GM18951 (cell line): ENCODE measurements at regions not wholly inside any gene's neighbourhood (a gene's known extent, or its start where the extent isn't known, plus 50 kb on each side); places are given as distances from the start of the nearest gene placed in this dataset.

Experiments used
- POLR2A ChIP-seq: IDR thresholded peaks from 4 replicates; pipeline ENCODE4 v1.6.1; 2011; ENCODE audit warnings: mild to moderate bottlenecking; ENCODE audit not compliant: insufficient read length, insufficient read depth; ENCODE audit errors: extremely low read depth
- in situ Hi-C: fragments of 300-500 bp; cut with MboI; formaldehyde crosslinking; loops from one replicate; pipeline ENCODE4 v1.12.0; 2022; ENCODE audit warnings: low sequenced_read_pairs, mixed read lengths, inconsistent platforms; ENCODE audit not compliant: unreplicated experiment

- in situ Hi-C loops: no loop called here
Measured at GRCh38 chr2:125456693-125457363, 1199.1 kb upstream of the GYPC start.

GRCh38 chr2:125471963-125472362 lies 1184.0 kb upstream of the GYPC start:
- in situ Hi-C loops: no loop called here
- no peak for TF ChIP-seq POLR2A

More at GRCh38 chr2:125456693-125457363, 1199.1 kb upstream of the GYPC start:
- no peak for TF ChIP-seq POLR2A

DNA sequence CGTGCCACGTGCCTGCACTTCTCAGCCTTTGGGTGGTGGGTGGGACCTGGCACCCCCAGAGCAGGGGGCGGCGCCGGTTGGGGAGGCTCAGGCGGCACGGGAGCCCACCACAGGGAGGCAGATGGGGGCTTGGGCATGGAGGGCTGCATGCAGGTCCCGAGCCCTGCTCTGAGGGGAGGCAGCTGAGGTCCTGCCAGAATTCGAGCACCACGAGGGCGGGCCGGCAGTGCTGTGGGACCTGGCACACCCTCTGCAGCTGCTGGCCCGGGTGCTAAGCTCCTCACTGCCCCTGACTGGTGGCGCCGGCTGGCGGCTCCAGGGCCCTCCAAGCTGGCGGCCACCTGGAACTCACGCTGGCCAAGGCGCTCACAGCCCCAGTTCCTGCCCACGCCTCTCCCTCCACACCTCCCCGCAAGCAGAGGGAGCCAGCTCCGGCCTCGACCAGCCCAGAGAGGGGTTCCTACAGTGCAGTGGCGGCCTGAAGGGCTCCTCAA lies 1176.8 kb upstream of the GYPC start:
- TF ChIP-seq POLR2A: no peak
- in situ Hi-C loops: no loop called here

DNA sequence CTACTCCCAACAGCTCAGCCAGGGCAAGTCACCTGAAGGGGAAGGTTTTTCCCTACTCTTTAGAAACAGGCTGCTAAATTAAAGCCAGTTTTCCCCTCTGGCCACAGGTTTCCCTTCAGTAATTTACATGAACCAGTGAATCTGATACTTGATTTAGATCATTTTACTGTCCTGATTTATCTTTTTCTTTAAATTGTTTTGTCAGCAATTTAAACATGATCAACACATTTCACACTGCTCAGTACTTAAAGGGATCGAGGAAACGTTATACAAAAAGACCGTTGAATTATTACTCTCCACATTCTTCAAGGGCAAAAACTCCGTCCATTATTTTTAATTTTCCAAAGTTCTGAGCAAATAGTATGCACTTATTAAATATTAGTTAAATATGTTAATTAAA lies 1165.7 kb upstream of the GYPC start:
- no peak for TF ChIP-seq POLR2A
- in situ Hi-C loops: no loop called here

DNA sequence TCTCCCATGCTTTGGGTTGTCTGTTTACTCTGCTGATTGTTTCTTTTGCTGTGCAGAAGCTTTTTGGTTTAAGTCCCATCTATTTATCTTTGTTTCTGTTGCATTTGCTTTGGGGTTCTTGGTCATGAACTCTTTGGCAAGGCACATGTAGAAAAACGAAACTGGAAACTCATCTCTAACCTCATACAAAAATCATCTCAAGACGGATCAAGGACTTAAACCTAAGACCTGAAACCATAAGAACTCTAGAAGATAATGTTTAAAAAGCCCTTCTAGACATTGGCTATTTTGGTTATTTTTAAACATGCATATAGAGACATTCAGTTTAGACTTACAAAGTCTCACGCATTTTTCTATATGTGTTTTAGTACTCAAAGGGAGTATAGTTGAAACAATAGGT lies 1164.3 kb upstream of the GYPC start:
- no peak for TF ChIP-seq POLR2A
- in situ Hi-C loops: no loop called here

DNA sequence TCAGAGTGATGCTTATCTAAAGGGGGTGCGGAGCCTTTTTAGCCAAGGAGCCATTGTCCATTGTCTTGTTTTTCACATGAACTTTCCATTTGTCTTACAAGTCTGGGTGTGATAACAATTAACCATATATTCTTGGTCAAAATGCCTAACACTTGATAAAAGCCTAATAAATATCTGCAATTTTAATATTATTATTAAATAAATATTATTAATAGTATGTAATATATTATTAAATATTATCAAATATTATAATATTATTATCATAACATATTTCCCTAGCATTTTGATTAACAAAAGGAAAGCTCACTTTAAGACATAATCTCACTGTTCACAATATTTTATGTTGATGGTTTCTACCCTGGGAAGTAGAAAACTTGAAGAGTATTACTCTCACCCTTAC lies 1143.6 kb upstream of the GYPC start:
- no peak for TF ChIP-seq POLR2A
- in situ Hi-C loops: no loop called here

- in situ Hi-C loops: no loop called here
- TF ChIP-seq POLR2A: no peak
Measured at GRCh38 chr2:125516496-125517109, 1139.4 kb upstream of the GYPC start.

GRCh38 chr2:125526093-125526492 lies 1129.9 kb upstream of the GYPC start:
- no peak for TF ChIP-seq POLR2A
- in situ Hi-C loops: no loop called here

- in situ Hi-C loops: no loop called here
- TF ChIP-seq POLR2A: no peak
Measured at GRCh38 chr2:125535089-125535488, 1120.9 kb upstream of the GYPC start.

GRCh38 chr2:125543968-125544514 lies 1111.9 kb upstream of the GYPC start:
- TF ChIP-seq POLR2A: no peak
- in situ Hi-C loops: no loop called here

DNA sequence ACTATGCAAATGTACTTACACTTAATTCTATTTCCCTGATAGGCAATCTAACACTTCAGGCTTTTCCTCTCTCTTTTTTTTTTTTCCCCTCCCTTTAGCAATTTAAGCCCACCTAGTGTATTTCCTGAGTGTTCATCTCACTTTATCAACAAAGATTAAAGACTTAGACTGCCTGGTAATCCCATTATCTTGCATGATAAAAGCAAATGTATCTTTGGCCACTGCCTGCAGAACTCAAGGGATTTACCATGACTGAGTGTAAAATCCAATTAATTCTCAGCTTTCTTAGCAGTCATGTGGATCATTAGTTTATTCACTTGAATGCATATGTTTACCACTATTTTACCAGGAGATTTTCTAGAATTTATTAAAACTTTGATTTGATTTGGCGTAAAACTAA lies 1102.2 kb upstream of the GYPC start:
- in situ Hi-C loops: no loop called here
- no peak for TF ChIP-seq POLR2A

DNA sequence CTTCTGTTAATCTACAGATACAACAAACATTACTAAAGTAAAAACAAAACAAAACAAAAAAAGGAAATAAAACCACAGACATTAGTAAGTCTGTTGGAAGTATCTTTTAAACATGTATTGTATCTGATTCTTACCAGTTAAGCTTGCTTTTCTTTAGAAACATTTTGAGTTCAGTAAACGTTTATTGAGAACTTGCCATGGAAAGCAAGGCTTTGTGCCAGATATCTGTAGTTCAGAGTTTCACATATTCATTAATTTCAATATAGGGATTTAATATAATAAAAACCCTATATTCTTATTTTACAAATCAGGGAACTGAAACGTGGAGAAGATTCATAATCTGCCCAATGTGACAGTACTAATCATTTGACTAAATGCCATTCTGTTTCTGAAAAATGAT lies 1101.0 kb upstream of the GYPC start:
- in situ Hi-C loops: no loop called here
- no peak for TF ChIP-seq POLR2A

DNA sequence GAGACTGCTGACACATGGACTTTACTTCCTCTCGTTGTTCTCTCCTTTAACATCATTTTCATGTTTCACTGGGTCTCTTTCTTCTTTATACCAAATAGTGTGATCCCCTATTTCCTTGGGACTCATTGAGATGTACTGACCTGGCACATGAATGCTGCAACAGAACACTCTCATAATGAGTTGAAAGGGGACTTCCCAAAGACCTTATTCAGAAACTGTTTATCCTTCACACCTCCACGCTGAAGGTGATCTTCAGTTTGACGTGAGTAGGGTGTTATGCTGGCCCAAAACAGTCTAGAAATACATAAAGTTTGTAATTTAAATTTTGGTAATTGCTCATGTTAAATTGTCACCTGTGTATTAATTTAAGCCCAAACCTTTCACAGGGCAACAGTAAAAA lies 1096.8 kb upstream of the GYPC start:
- in situ Hi-C loops: no loop called here
- TF ChIP-seq POLR2A: no peak

- TF ChIP-seq POLR2A: no peak
- in situ Hi-C loops: no loop called here
Measured at GRCh38 chr2:125560855-125561254, 1095.1 kb upstream of the GYPC start.
